Upper lobe of right lung (tissue), 1 donor: ENCODE measurements at regions not wholly inside any gene's neighbourhood (a gene's known extent, or its start where the extent isn't known, plus 50 kb on each side); places are given as distances from the start of the nearest gene placed in this dataset.

Experiments
- ATAC-seq: fragments of 200-7000 bp; cut with Tn5 transposase; one replicate; pipeline ENCODE4 v1.9.1; 2020; ENCODE audit warnings: mild to moderate bottlenecking, moderate library complexity
- DNase-seq: peaks from one replicate; pipeline ENCODE4 v3.0.0-alpha.2; 2020
- H3K27ac ChIP-seq: fragments of 200-600 bp; one replicate; pipeline ENCODE4 v1.8.0; 2022
- H3K27me3 ChIP-seq: fragments of 200-600 bp; one replicate; pipeline ENCODE4 v1.8.0; 2022; ENCODE audit warnings: mild to moderate bottlenecking
- H3K36me3 ChIP-seq: fragments of 200-600 bp; one replicate; pipeline ENCODE4 v1.8.0; 2022
- H3K4me1 ChIP-seq: fragments of 200-600 bp; one replicate; pipeline ENCODE4 v1.8.0; 2022
- H3K4me3 ChIP-seq: fragments of 200-600 bp; one replicate; pipeline ENCODE4 v1.8.0; 2022; ENCODE audit warnings: mild to moderate bottlenecking
- H3K9me3 ChIP-seq: fragments of 200-600 bp; one replicate; pipeline ENCODE4 v1.8.0; 2022
- intact Hi-C: fragments of 100-400 bp; cut with DNase I; formaldehyde crosslinking; loops from one replicate; pipeline ENCODE4 v1.11.0; 2022
- TF ChIP-seq, protein P1 (sequence below): fragments of 200-600 bp; IDR thresholded peaks from one replicate; pipeline ENCODE4 v1.8.0; 2022; ENCODE audit warnings: antibody characterized with exemption
- donor health status: DM: no; HTN: yes; CAD: no; lungs with severe emphysema.

DNA sequence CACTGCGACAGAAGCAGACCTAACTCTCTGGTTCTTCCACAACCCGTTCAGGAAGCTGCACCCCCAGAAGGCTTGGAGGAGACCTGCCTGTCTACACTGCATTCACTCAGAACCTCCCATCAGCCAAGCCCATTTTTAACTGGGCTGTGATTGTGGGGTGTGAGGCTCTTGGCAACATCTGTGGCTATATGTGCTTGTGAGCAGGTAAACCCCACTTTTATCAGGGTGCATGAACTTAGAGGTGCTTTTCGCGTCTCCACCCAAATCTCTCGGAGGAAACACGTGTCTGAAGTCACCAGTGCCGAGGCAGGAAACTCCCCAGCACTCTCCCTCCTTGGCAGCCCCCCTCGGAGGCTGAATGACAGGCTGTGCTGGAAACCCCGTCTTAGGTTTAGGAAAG, 158.2 kb upstream of the SALL3 start:
- Histone ChIP-seq H3K4me1 (no peaks in the 10 kb centered on the region), H3K36me3 (no peaks in the 10 kb centered on the region), H3K4me3 (no peak overlapping the region), H3K9me3 (no peaks in the 10 kb centered on the region), H3K27me3 (peaks cover 35% of the 10 kb centered on the region), H3K27ac (no peak overlapping the region)
- no peak for ATAC-seq
- TF ChIP-seq, protein P1, sequence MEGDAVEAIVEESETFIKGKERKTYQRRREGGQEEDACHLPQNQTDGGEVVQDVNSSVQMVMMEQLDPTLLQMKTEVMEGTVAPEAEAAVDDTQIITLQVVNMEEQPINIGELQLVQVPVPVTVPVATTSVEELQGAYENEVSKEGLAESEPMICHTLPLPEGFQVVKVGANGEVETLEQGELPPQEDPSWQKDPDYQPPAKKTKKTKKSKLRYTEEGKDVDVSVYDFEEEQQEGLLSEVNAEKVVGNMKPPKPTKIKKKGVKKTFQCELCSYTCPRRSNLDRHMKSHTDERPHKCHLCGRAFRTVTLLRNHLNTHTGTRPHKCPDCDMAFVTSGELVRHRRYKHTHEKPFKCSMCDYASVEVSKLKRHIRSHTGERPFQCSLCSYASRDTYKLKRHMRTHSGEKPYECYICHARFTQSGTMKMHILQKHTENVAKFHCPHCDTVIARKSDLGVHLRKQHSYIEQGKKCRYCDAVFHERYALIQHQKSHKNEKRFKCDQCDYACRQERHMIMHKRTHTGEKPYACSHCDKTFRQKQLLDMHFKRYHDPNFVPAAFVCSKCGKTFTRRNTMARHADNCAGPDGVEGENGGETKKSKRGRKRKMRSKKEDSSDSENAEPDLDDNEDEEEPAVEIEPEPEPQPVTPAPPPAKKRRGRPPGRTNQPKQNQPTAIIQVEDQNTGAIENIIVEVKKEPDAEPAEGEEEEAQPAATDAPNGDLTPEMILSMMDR, result no peak
- no peak for DNase-seq
- intact Hi-C loops, result no loop called here

GRCh38 chr18:78822171-78822948, 157.3 kb upstream of the SALL3 start:
- H3K4me3 ChIP-seq, result no peak overlapping the region
- no peaks in the 10 kb centered on the region for H3K36me3 ChIP-seq
- intact Hi-C loops, result no loop called here
- H3K27ac ChIP-seq, result no peak overlapping the region
- TF ChIP-seq, protein P1, result no peak
- no peaks in the 10 kb centered on the region for H3K9me3 ChIP-seq
- H3K27me3 ChIP-seq, result peaks cover 37% of the 10 kb centered on the region
- DNase-seq (no peak), ATAC-seq (no peak)
- no peaks in the 10 kb centered on the region for H3K4me1 ChIP-seq

- Histone ChIP-seq H3K36me3 (no peaks in the 10 kb centered on the region), H3K27me3 (peaks cover 32% of the 10 kb centered on the region), H3K9me3 (no peaks in the 10 kb centered on the region), H3K27ac (no peak overlapping the region), H3K4me3 (no peak overlapping the region), H3K4me1 (no peaks in the 10 kb centered on the region)
- no peak for DNase-seq
- ATAC-seq, result no peak
- intact Hi-C loops, result no loop called here
- TF ChIP-seq, protein P1, result no peak
These were observed 156.7 kb upstream of the SALL3 start for GRCh38 chr18:78822949-78823285.

- H3K4me1 ChIP-seq, result no peaks in the 10 kb centered on the region
- no peak overlapping the region for H3K27ac ChIP-seq
- intact Hi-C loops, result no loop called here
- H3K4me3 ChIP-seq, result no peak overlapping the region
- H3K9me3 ChIP-seq, result no peaks in the 10 kb centered on the region
- TF ChIP-seq, protein P1, result no peak
- H3K27me3 ChIP-seq, result peaks cover 20% of the 10 kb centered on the region
- ATAC-seq (no peak), DNase-seq (no peak)
- no peaks in the 10 kb centered on the region for H3K36me3 ChIP-seq
These were observed 154.4 kb upstream of the SALL3 start for GRCh38 chr18:78825168-78825567.

- TF ChIP-seq, protein P1, result no peak
- DNase-seq (no peak), ATAC-seq (no peak)
- H3K27ac ChIP-seq, result no peak overlapping the region
- no peak overlapping the region for H3K4me3 ChIP-seq
- peaks cover 6% of the 10 kb centered on the region for H3K27me3 ChIP-seq
- intact Hi-C loops, result no loop called here
- H3K4me1 ChIP-seq, result no peaks in the 10 kb centered on the region
- no peaks in the 10 kb centered on the region for H3K9me3 ChIP-seq
- no peaks in the 10 kb centered on the region for H3K36me3 ChIP-seq
These were observed 153.0 kb upstream of the SALL3 start for GRCh38 chr18:78826631-78827030.

- Histone ChIP-seq H3K4me3 (no peak overlapping the region), H3K4me1 (no peaks in the 10 kb centered on the region), H3K27me3 (peaks cover 4% of the 10 kb centered on the region), H3K9me3 (no peaks in the 10 kb centered on the region), H3K36me3 (no peaks in the 10 kb centered on the region), H3K27ac (no peak overlapping the region)
- ATAC-seq (no peak), DNase-seq (no peak)
- TF ChIP-seq, protein P1, result no peak
- intact Hi-C loops, result no loop called here
These were observed 152.5 kb upstream of the SALL3 start for GRCh38 chr18:78827141-78827540.
